ENCODE measurements at regions not wholly inside any gene's neighbourhood (a gene's known extent, or its start where the extent isn't known, plus 50 kb on each side); places are given as distances from the start of the nearest gene placed in this dataset.
"Not testable (repeated sequence)": the region's sequence is repeated elsewhere in the genome, so short reads cannot be mapped to it uniquely, and the experiment has no call there.

DNA sequence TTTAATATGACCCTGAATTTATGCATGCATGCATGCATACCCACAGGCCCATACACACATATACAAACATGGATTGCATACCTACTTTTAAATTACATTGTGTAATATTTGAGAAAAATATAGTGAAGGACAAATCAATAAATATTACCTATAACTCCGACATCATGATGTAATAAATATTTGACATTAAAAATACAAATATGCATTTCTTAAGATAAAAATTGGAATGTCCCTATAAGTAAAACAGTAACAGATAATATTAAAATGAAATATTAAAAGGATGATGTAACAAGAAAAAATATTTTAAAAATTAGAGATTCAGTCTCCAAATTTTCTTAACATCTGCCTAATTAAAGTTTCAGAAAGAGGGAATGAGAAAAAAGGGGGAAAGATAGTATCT, 433.0 kb downstream of the MDFIC start:
- no peak for DNase-seq (ENCODE audit: low spot score)

DNA sequence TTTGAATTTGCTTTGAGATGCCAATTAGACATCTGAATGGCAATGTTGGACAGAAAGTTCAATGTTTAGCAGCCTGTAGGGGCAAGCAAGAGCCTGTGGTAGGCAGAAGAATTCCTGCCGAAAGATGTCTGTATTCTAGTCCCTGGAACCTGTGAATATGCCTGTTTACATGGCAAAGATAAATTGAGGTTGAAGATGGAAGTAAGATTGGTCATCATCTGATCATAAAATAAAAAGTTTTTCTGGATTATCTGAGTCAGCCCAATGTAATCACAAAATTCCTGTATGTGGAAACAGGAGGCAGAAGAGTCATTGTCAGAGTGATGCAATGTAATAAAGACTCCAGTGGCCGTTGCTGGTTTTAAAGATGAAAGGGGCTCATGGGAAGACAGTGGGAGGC, 430.5 kb downstream of the MDFIC start:
- DNase-seq (ENCODE audit: low spot score) = no peak

DNA sequence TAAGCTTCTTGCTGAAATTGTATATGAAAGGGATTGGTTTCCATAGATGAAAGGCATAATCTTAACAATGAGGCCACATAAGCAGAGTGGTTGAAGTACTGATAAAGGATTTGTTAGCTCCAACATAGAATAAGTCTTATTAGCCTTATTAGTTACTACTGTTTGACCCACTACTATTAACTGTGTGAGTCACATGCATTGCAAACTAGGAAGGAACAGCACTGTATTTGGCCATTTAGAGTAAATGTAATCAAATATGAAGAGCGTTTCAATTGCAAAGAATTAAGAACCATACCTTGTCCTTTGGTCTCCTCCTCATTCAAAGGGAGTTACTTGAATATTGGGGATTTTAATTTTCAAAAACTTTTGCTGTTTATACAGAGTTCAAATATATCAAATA, 428.9 kb downstream of the MDFIC start:
- DNase-seq (ENCODE audit: low spot score) = no peak

DNA sequence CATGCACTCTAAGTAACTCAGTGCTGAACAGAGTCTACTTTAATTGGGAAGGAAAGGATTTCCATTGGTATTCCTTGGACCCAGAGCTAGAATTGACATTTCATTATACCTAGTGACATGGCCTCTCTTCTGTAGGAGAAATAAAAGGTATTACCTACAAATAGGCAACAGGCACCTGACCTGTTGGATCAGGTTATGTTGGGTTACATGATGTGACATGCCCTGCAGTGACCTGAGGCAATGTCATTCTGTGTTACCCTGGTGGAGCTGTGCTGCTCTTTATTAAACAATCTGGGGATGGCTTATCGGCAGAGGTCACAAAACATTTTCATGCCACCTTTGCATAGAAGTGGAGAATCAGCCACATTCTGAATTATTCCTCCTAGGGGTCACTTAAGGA, 427.7 kb downstream of the MDFIC start:
- no peak for DNase-seq (ENCODE audit: low spot score)

DNA sequence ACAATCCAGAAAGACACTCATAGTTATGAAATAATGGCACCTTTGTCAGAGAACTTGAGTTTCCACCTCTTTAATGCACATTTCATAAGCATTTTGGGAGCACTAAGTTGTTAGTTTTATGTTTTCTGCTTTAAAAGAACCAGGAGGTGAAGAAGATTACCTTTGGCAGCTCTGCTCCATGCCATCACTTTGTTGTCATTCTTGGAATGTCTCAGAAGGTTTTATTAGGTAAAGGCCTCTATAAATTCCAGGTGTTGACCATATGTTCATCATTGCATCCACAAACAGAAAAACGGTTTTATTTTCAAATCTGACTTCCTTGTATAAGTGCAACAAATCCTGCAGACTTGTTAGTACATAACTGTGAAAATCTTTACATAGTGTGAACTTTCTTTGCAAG, 424.8 kb downstream of the MDFIC start:
- DNase-seq (ENCODE audit: low spot score) = no peak

DNA sequence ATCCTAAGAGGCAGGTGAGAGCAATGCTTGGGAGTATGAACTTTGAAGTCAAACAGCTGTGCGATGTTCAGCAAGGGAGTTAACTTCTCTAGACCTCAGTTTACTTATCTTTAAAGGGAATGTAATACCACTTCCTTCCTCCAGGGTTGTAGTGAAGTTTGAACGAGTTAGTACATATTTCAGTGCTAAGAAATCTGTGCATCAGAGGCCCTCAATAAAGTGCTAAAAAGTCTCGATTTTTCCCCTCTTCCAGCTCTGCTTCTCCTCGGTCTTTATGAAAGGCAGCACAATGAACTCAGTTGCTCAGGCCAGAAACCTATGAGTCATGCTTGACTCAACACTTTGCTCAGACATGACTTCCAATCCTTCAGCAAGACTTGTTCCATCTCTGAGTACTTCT, 418.9 kb downstream of the MDFIC start:
- no peak for DNase-seq (ENCODE audit: low spot score)

DNA sequence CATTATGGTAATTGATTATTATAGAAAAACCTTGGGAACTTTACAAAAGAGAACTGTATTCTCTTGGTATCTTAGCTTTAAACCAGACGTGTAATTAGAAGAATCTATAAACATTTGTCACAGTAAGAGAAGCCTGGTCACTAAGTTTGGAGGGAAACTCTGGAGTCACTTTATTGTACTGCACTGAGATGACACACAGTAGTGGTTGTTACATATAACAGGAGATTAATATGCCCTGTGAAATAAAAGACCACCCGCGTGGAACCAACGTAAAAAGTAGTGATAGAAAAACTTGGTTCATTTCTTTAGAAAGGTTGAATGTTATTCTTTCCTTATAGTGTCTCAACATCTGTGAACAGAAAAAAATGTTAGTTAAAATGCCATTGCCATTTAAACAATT, 416.1 kb downstream of the MDFIC start:
- no peak for DNase-seq (ENCODE audit: low spot score)

DNA sequence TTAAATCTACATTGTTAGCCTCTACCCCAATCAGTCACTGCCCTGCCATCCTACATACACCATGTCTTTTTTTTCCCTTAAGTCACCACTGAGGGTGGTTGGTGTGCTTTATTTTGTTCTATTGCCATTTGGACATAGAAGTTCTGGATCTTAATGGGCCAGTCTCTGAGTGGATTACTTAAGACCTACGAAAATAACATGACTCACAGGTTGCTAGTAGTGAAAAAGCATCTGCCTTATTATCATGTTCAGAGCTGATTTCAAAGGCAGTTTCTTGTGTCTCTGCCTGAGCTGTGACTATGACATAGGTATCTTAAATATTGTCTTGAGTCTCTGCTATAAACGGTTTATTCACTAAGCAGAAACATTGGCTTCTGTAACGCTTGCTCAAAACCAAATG, 410.8 kb downstream of the MDFIC start:
- no peak for DNase-seq (ENCODE audit: low spot score)

DNA sequence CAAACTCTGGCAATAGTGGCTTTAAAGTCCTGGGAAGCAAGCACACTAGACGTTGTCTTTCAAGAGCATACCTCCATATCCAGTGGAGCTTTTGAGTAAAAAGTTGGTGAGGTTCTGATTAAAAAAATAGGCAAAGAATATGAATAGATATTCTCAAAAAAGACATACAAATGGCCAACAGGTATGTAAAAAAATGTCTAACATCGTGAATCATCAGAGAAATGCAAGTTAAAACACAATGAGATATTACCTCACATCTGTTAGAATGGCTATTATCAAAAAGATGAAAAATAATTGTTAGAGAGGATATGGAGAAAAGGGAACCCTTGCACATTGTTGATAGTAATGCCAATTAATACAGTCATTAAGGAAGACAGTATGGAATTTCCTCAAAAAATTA, 407.1 kb downstream of the MDFIC start:
- no peak for DNase-seq (ENCODE audit: low spot score)

DNA sequence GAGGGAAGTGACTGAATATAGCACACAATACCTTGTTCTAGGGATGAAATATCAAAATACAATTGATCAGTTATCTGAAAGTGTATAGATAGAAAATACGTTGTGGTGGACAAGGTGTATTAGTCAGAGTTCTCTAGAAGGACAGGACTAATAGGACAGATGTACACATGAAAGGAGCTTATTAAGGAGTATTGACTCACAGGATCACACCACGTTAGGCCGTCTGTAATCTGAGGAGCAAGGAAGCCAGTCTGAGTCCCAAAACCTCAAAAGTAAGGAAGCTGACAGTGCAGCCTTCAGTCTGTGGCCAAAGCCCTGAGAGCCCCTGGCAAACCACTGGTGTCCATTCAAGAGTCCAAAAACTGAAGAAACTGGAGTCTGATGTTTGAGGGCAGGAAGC, 406.1 kb downstream of the MDFIC start:
- no peak for DNase-seq (ENCODE audit: low spot score)

DNA sequence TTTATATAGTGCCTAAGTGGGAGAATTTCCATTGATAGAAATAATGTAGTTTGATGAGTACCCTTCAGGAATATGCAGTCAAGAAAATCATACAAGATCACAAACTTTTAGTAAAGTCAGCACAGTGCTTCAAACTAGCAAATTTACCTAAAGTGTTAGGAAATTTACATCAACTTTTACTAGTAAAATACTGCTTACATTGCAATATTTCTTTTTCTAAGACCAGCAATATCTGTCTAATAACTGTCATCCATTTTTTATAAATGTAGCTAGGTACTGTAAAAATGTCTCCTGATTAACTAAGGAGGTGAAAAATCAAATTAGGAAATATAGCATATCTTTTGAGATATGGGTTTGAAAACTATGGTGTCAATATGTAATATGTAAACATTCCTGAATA, 405.4 kb downstream of the MDFIC start:
- no peak for DNase-seq (ENCODE audit: low spot score)

DNA sequence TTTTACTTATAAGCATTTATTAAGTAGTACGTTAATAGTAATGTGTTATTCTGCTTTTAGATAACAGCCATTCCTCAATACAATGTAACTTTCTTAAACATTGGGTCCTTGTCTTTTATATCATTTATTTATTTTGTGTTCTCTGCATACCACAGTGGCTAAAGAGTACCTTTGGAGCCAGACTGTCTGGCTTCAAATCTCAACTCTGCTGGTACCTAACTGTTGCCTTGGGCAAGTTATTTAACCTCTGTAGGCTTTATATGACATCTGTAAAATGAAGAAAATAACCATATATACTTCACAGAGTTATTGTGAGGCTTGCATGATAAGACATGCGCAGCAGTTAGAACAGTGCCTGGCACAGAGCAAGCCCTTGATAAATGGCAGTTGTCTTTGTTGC, 397.6 kb downstream of the MDFIC start:
- no peak for DNase-seq (ENCODE audit: low spot score)

DNA sequence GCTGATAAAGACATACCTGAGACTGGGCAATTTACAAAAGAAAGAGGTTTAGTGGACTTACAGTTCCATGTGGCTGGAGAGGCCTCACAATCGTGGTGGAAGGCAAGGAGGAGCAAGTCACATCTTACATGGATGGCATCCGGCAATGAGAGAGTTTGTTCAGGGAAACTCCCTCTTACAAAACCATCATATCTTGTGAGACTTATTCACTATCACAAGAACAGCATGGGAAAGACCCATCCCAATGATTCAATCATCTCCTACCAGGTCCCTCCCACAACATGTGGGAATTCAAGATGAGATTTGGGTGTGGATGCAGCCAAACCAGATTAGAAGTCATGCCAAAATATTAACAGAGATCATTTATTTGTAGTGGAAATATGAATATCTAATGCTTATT, 388.4 kb downstream of the MDFIC start:
- not testable (repeated sequence) for DNase-seq (ENCODE audit: low spot score)

DNA sequence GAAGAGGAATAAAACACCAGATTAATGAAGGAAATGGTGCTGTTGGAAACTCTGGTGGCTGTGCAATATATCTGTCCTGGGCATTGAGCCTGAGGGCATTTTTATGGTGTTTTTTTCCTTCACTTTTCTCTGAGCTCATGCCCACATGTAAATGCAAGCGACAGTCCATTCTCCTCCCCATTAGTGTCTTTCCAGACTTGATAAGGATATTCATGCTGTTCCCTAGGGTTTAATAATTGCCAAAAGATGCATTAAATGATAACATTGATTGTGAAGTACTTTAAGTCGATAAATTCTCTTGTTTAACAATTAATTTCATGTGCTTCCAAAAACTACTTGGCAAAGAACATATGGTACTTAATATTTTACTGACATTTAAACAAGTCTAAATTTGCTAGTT, 384.7 kb downstream of the MDFIC start:
- no peak for DNase-seq (ENCODE audit: low spot score)

DNA sequence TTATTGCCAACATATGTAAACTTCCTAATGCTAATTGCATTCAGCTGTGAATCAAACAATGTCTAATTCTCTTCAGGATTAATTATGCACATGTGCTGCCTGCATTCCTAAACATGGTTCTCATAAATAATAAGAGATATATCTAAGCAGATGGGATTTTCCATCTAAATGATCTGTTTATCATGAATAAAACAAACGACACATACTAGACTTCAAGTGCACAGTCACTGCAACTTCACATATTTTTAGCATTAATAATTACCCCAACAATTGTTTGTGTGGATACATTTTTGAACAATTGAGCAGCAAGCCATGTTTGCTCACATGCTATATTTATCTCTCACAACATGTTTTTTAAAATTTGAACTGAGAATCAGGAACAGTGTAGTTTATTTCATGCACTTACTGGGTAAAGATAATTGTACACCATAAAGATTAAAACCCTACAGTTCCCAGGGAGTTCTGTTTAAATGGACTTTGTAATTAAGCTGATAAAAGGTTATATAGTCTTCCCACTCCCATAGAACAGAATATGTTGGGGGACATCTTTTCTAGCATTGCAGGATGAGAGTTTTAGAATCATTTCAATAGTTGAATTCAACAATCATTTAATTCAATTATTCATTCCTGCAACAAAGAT, 378.5 kb downstream of the MDFIC start:
- DNase-seq (ENCODE audit: low spot score) = no peak

DNA sequence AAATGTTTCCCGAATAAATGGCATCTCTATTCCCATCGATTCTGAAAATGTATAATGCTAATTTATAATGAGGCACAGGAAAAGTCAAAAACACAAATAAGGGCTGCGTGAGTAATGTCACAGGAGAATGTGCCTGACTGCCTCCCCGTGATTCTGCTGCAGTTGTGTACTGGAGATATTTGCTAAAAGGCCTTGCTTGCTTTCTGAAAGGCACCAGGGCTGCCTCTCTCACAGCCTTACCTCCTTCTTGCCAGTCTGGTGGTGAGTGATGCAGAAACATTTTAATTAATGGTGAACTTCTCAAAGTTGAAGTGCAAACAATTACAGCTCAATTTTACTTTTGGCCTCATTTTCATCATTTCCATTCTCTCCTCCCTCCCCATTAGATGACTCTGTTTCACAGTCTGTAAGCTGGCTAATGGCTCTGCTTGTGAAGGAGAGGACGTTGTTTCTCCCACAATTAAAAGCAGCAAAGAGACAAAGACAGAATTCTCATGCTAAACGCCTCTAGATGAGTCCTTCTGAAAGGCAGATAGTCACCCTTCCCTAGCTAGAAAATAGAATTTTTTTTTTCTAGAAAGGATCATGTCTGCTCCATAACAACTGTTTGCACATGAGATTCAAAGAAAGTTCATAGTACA, 377.6 kb downstream of the MDFIC start:
- no peak for DNase-seq (ENCODE audit: low spot score)

DNA sequence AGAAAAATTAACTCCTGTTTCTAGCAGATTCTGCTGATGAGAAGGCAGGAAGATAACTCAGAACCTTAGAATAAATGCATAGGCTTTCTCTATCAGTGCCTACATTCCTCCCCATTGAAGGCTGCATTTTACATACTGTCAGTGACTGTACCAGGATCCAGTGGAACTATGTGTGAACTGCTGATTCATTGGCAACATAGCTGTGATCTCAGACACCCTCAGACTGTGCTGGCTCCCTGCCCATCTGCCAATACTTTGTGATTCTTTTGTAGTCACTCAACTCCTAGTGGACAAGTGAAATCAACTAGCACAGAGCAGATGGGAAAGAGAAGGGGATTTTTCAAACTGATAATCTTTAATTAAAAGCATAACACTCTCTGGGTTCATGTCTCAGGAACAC, 375.8 kb downstream of the MDFIC start:
- DNase-seq (ENCODE audit: low spot score) = no peak

DNA sequence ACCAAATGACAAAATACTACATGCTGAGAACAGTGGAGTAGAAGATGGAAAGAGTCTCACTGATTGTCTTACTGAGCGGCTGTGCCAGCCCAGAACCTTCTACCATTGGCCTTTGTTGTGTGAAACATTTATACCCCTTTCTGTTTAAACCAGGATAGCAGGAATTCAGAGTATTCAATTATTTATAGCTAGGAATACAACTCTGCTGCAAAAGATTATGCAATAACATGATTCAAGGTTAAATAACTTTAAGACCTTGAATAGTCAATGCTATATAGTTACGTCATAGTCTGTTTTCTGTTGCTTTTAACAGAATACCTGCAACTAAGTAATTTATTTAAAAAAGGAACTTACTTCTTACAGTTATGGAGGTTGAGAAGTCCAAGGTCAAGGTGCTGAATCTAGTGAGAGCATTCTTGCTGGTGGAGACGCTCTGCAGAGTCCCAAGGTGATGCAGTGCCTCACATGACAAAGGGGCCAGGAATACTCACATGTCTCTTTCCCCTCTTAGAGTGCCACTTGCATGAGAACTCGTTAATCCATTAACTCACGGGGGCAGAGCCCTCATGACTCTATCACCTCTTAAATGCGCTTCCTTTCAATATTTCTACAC, 371.8 kb downstream of the MDFIC start:
- no peak for DNase-seq (ENCODE audit: low spot score)

DNA sequence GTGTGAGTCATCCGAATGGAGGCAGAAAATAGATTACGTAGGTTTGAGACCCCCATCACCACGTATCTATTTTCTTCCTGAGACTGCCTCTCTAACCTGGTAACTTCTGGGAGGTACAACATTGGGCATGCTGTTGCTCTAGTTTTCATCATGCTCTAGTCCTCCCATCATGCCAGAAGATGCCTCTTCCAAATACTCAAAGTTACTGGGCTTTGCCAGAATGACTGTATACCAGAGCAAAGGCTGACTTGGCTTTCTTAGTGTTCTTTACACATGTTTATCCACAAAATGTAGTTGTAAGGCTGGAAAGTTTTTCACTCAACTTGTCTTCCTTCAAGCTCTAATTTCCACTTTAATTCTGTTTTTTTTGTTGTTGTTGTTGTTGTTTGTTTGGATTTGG, 370.5 kb downstream of the MDFIC start:
- DNase-seq (ENCODE audit: low spot score) = no peak

DNA sequence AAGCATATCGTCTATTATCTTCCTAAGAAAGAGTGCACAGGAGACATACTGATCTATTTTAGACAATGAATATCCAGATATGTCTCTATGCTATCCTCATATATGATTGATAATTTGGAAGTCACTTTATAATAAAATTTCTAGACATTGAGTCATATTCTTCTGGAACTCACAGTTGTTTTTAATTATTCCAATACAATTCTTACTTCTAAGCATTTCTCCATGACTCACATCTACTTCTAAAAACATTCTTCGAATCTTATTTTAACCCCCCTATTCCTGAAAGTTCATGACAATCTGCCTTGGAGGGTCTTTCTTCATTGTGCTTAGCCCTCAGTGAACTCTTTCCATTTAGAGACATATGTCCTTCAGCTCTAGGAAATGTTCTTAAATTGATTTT, 368.1 kb downstream of the MDFIC start:
- no peak for DNase-seq (ENCODE audit: low spot score)

DNA sequence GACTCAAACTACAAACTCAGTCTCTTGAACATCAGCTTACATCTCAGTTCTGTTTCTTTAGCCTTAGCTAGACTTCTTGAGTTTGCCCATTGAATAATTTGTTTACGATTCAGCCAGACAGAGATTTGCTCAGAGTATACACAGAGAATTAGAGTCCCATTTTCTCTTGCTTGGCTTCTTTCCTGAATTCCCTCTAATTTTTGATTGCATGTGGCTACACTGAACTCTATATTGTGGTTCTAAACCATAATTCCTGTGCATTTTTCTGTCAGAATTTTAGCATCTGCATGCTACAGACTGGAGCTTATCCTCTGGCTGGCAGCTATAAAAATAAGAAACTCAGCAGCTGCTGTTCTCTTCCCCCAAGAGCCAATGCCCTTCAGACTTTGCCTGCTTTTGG, 354.9 kb downstream of the MDFIC start:
- no peak for DNase-seq (ENCODE audit: low spot score)

DNA sequence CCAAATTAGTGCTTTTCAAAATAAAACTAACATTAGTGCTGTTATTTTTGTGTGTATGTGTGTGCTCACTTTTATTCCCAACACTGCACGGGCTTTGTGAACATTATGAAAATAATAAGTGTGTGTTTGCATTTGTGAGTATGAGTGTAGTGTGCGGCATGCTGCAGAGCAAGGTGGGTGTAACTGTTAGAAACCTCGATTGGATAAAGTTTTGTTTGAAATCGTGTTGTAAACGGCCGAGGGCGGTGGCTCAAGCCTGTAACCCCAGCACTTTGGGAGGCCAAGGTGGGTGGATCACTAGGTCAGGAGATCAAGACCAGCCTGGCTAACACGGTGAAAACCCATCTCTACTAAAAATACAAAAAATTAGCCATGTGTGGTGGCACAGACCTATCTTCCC, 352.0 kb downstream of the MDFIC start:
- not testable (repeated sequence) for DNase-seq (ENCODE audit: low spot score)

DNA sequence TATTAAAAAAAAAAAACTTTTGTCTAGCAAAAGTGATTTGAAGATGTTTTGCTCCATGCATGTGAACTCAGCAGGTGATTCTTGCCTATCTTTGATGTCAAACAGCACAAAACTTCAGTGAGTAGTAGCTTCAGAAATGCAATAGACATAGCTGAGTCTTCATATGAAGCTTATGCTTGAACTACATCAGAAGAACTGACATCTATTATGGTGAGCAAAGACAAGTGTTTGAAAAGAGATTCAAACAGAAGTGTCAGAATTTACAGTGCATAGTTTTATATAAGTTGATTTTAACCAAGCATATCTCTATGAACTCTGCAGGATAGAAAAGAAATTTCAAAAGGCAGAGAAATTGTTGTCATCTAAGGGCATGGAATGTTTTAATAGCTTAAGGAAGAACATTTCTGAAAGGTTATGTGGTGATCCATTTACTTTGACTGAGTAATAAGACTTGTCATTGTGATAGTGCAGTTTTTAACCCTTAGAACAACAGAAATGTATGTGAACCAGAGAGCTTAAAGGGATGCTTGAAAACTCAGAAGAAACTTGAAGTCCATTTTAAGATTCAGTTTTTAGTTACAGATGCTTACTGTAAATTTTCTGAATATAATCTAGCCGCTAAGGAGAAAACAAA, 351.4 kb downstream of the MDFIC start:
- no peak for DNase-seq (ENCODE audit: low spot score)
